ENCODE measurements at regions not wholly inside any gene's neighbourhood (a gene's known extent, or its start where the extent isn't known, plus 50 kb on each side); places are given as distances from the start of the nearest gene placed in this dataset.
"Not testable (repeated sequence)": the region's sequence is repeated elsewhere in the genome, so short reads cannot be mapped to it uniquely, and the experiment has no call there.

GRCh38 chr3:107216711-107217110, 160.5 kb upstream of the CCDC54 start:
- DNase-seq (ENCODE audit: low read depth): peak; percentile 83

- DNase-seq (ENCODE audit: low read depth): no peak
These were observed 160.1 kb upstream of the CCDC54 start for GRCh38 chr3:107217172-107217571.

GRCh38 chr3:107218864-107219269, 158.4 kb upstream of the CCDC54 start:
- no peak for DNase-seq (ENCODE audit: low read depth)

GRCh38 chr3:107220538-107220937, 156.7 kb upstream of the CCDC54 start:
- DNase-seq (ENCODE audit: low read depth): no peak

- no peak for DNase-seq (ENCODE audit: low read depth)
These were observed 155.4 kb upstream of the CCDC54 start for GRCh38 chr3:107221856-107222255.

- DNase-seq (ENCODE audit: low read depth): peak; percentile 55
These were observed 154.3 kb upstream of the CCDC54 start for GRCh38 chr3:107222907-107223306.

- no peak for DNase-seq (ENCODE audit: low read depth)
These were observed 153.1 kb upstream of the CCDC54 start for GRCh38 chr3:107224026-107224596.

GRCh38 chr3:107227091-107227490, 150.1 kb upstream of the CCDC54 start:
- DNase-seq (ENCODE audit: low read depth): no peak

- not testable (repeated sequence) for DNase-seq (ENCODE audit: low read depth)
These were observed 143.4 kb upstream of the CCDC54 start for GRCh38 chr3:107233877-107234276.

GRCh38 chr3:107235193-107235927, 141.9 kb upstream of the CCDC54 start:
- DNase-seq (ENCODE audit: low read depth): no peak

- peak; percentile 54 for DNase-seq (ENCODE audit: low read depth)
These were observed 141.3 kb upstream of the CCDC54 start for GRCh38 chr3:107235928-107236315.

GRCh38 chr3:107236655-107237337, 140.4 kb upstream of the CCDC54 start:
- no peak for DNase-seq (ENCODE audit: low read depth)

GRCh38 chr3:107238787-107239186, 138.5 kb upstream of the CCDC54 start:
- no peak for DNase-seq (ENCODE audit: low read depth)

- DNase-seq (ENCODE audit: low read depth): no peak
These were observed 137.5 kb upstream of the CCDC54 start for GRCh38 chr3:107239703-107240102.

GRCh38 chr3:107240183-107241091, 136.8 kb upstream of the CCDC54 start:
- peak; percentile 59 for DNase-seq (ENCODE audit: low read depth)

- DNase-seq (ENCODE audit: low read depth): peak; percentile 11
These were observed 136.0 kb upstream of the CCDC54 start for GRCh38 chr3:107241217-107241616.

GRCh38 chr3:107242579-107242978, 134.7 kb upstream of the CCDC54 start:
- DNase-seq (ENCODE audit: low read depth): no peak

- no peak for DNase-seq (ENCODE audit: low read depth)
These were observed 130.1 kb upstream of the CCDC54 start for GRCh38 chr3:107247116-107247515.

GRCh38 chr3:107249132-107249531, 128.1 kb upstream of the CCDC54 start:
- DNase-seq (ENCODE audit: low read depth): no peak

- DNase-seq (ENCODE audit: low read depth): no peak
These were observed 127.0 kb upstream of the CCDC54 start for GRCh38 chr3:107250221-107250620.

- DNase-seq (ENCODE audit: low read depth): no peak
These were observed 125.4 kb upstream of the CCDC54 start for GRCh38 chr3:107251819-107252218.

- no peak for DNase-seq (ENCODE audit: low read depth)
These were observed 120.3 kb upstream of the CCDC54 start for GRCh38 chr3:107256963-107257362.
